IPS-NIHi7 (cell line): ENCODE measurements at regions not wholly inside any gene's neighbourhood (a gene's known extent, or its start where the extent isn't known, plus 50 kb on each side); places are given as distances from the start of the nearest gene placed in this dataset.
"Not testable (repeated sequence)": the region's sequence is repeated elsewhere in the genome, so short reads cannot be mapped to it uniquely, and the experiment has no call there.

Source experiments
- DNase-seq: peaks from one replicate; pipeline ENCODE4 v3.0.0; 2012; ENCODE audit warnings: mixed read lengths; ENCODE audit errors: extremely low spot score

- no peak for DNase-seq
These were observed 90.9 kb upstream of the MDM1 start for GRCh38 chr12:68422956-68423574.

GRCh38 chr12:68425998-68426397 lies 93.8 kb upstream of the MDM1 start:
- DNase-seq = no peak

GRCh38 chr12:68428211-68428610 lies 96.0 kb upstream of the MDM1 start:
- DNase-seq = no peak

GRCh38 chr12:68428724-68429501 lies 96.8 kb upstream of the MDM1 start:
- no peak for DNase-seq

GRCh38 chr12:68429696-68430095 lies 97.5 kb upstream of the MDM1 start:
- DNase-seq = no peak

- DNase-seq = no peak
These were observed 99.6 kb upstream of the MDM1 start for GRCh38 chr12:68431786-68432185.

GRCh38 chr12:68432622-68433021 lies 100.5 kb upstream of the MDM1 start:
- DNase-seq = no peak

GRCh38 chr12:68434391-68435298 lies 102.5 kb upstream of the MDM1 start:
- DNase-seq = no peak

GRCh38 chr12:68435299-68435637 lies 103.1 kb upstream of the MDM1 start:
- DNase-seq = no peak

GRCh38 chr12:68435816-68436215 lies 103.7 kb upstream of the MDM1 start:
- no peak for DNase-seq

GRCh38 chr12:68438601-68439000 lies 106.4 kb upstream of the MDM1 start:
- DNase-seq = no peak

- no peak for DNase-seq
These were observed 107.3 kb upstream of the MDM1 start for GRCh38 chr12:68439368-68440045.

- DNase-seq = no peak
These were observed 108.0 kb upstream of the MDM1 start for GRCh38 chr12:68440068-68440581.

GRCh38 chr12:68441167-68441566 lies 109.0 kb upstream of the MDM1 start:
- DNase-seq = no peak

GRCh38 chr12:68442353-68442972 lies 110.3 kb upstream of the MDM1 start:
- DNase-seq = not testable (repeated sequence)

- DNase-seq = not testable (repeated sequence)
These were observed 111.5 kb upstream of the MDM1 start for GRCh38 chr12:68443695-68444094.

- no peak for DNase-seq
These were observed 113.7 kb upstream of the MDM1 start for GRCh38 chr12:68445824-68446223.

GRCh38 chr12:68446384-68446783 lies 114.2 kb upstream of the MDM1 start:
- peak; percentile 25 for DNase-seq

- DNase-seq = peak; percentile 53
These were observed 115.0 kb upstream of the MDM1 start for GRCh38 chr12:68446901-68447796.

GRCh38 chr12:68447797-68448260 lies 115.7 kb upstream of the MDM1 start:
- DNase-seq = no peak
